IMR-90 (cell line): ENCODE measurements at regions not wholly inside any gene's neighbourhood (a gene's known extent, or its start where the extent isn't known, plus 50 kb on each side); places are given as distances from the start of the nearest gene placed in this dataset.

Experiments
- ATAC-seq: fragments of 200-7000 bp; cut with Tn5 transposase; 2 replicates; pipeline ENCODE4 v1.9.1; 2020; ENCODE audit warnings: low read depth, mild to moderate bottlenecking, moderate library complexity
- BruUV-seq: library from RNA; stranded (reverse); fragments of 400-500 nt; replicated peaks from 2 replicates; lab custom pipeline; 2021; lab: Mats Ljungman, UMichigan
- CTCF ChIA-PET: fragments of 300-600 bp; formaldehyde crosslinking; extraction: SDS; loops from one replicate; lab custom pipeline; 2021; ENCODE audit warnings: antibody characterized with exemption; lab: Yijun Ruan, JAX
- POLR2A ChIA-PET: fragments of 300-600 bp; sonication (Branson Sonifier 250); formaldehyde crosslinking; loops from one replicate; lab custom pipeline; 2022; ENCODE audit warnings: antibody characterized with exemption; ENCODE audit not compliant: unreplicated experiment; lab: Charles Lee
- DNase-seq: peaks from one replicate; pipeline ENCODE4 v3.0.0; 2013
- H2AFZ ChIP-seq: replicated peaks from 2 replicates; pipeline ENCODE3; 2013; ENCODE audit warnings: low read length, mild to moderate bottlenecking; ENCODE audit not compliant: poor library complexity
- H2AK5ac ChIP-seq: 2 replicates; pipeline ENCODE4 v1.6.1; 2013; ENCODE audit warnings: low read depth, low read length, inconsistent platforms
- H2AK9ac ChIP-seq: replicated peaks from 2 replicates; pipeline ENCODE3; 2013; ENCODE audit warnings: mild to moderate bottlenecking, low read depth, low read length, moderate library complexity; ENCODE audit not compliant: poor library complexity
- H2BK120ac ChIP-seq: 2 replicates; pipeline ENCODE4 v1.6.1; 2013; ENCODE audit warnings: low read depth, low read length, inconsistent platforms
- H2BK15ac ChIP-seq: 3 replicates; pipeline ENCODE4 v1.6.1; 2013; ENCODE audit warnings: low read depth, low read length, inconsistent platforms
- H2BK20ac ChIP-seq: 2 replicates; pipeline ENCODE4 v1.6.1; 2013; ENCODE audit warnings: low read depth, mild to moderate bottlenecking, inconsistent platforms, low read length, moderate library complexity
- H2BK5ac ChIP-seq: 2 replicates; pipeline ENCODE4 v1.6.1; 2013; ENCODE audit warnings: mild to moderate bottlenecking, low read depth, low read length, inconsistent platforms; ENCODE audit not compliant: poor library complexity, severe bottlenecking
- H3K14ac ChIP-seq: replicated peaks from 2 replicates; pipeline ENCODE4 v1.6.1; 2013; ENCODE audit warnings: low read depth, low read length, inconsistent platforms
- H3K18ac ChIP-seq: 2 replicates; pipeline ENCODE4 v1.6.1; 2013; ENCODE audit warnings: low read depth, low read length, control low read depth
- H3K23ac ChIP-seq: 2 replicates; pipeline ENCODE4 v1.6.1; 2013; ENCODE audit warnings: low read depth, low read length, inconsistent platforms
- H3K27ac ChIP-seq: 2 replicates; pipeline ENCODE4 v1.5.1; 2013; ENCODE audit warnings: mild to moderate bottlenecking, control low read depth, low read length; ENCODE audit not compliant: insufficient read depth
- H3K27me3 ChIP-seq: 2 replicates; pipeline ENCODE4 v1.6.1; 2013; ENCODE audit warnings: low read length; ENCODE audit not compliant: control insufficient read depth, insufficient read depth
- H3K36me3 ChIP-seq: 2 replicates; pipeline ENCODE4 v1.6.1; 2013; ENCODE audit warnings: low read length, mixed read lengths; ENCODE audit not compliant: control insufficient read depth, insufficient read depth
- H3K4ac ChIP-seq: 2 replicates; pipeline ENCODE4 v1.6.1; 2013; ENCODE audit warnings: low read depth, low read length, inconsistent platforms
- H3K4me1 ChIP-seq: 2 replicates; pipeline ENCODE4 v1.6.1; 2013; ENCODE audit warnings: low read length, mixed read lengths; ENCODE audit not compliant: control insufficient read depth, insufficient read depth
- H3K4me2 ChIP-seq: 2 replicates; pipeline ENCODE4 v1.6.1; 2013; ENCODE audit warnings: low read depth, mild to moderate bottlenecking, control low read depth, low read length, moderate library complexity
- H3K4me3 ChIP-seq: 2 replicates; pipeline ENCODE4 v1.5.1; 2013; ENCODE audit warnings: low read depth, mild to moderate bottlenecking, control low read depth, low read length, moderate library complexity; ENCODE audit not compliant: insufficient read depth
- H3K56ac ChIP-seq: 2 replicates; pipeline ENCODE4 v1.6.1; 2013; ENCODE audit warnings: low read length, inconsistent platforms; ENCODE audit not compliant: insufficient read depth; ENCODE audit errors: extremely low read depth
- H3K79me1 ChIP-seq, 2 experiments: 2 replicates each; pipeline ENCODE4 v1.6.1; 2013; ENCODE audit warnings: low read length in 2 of 2, inconsistent platforms in 1 of 2, low read depth in 1 of 2
- H3K9ac ChIP-seq: 2 replicates; pipeline ENCODE4 v1.6.1; 2013; ENCODE audit warnings: low read depth, low read length, control low read depth
- H3K9me1 ChIP-seq: 2 replicates; pipeline ENCODE4 v1.6.1; 2013; ENCODE audit warnings: low read length, inconsistent platforms; ENCODE audit not compliant: insufficient read depth
- H3K9me3 ChIP-seq: 2 replicates; pipeline ENCODE4 v1.6.1; 2013; ENCODE audit warnings: low read length; ENCODE audit not compliant: control insufficient read depth, insufficient read depth
- H4K20me1 ChIP-seq: 2 replicates; pipeline ENCODE4 v1.6.1; 2013; ENCODE audit warnings: low read length, inconsistent platforms; ENCODE audit not compliant: insufficient read depth
- H4K5ac ChIP-seq: 2 replicates; pipeline ENCODE4 v1.6.1; 2013; ENCODE audit warnings: mild to moderate bottlenecking, low read depth, low read length, control low read depth
- H4K8ac ChIP-seq, 2 experiments: 2 replicates each; pipeline ENCODE4 v1.6.1; 2013; ENCODE audit warnings: low read depth in 2 of 2, low read length in 2 of 2, control low read depth in 1 of 2, inconsistent platforms in 1 of 2
- H4K91ac ChIP-seq: 2 replicates; pipeline ENCODE4 v1.6.1; 2013; ENCODE audit warnings: low read depth, low read length, inconsistent platforms; ENCODE audit not compliant: insufficient read depth
- BHLHE40 ChIP-seq: fragments of 150-350 bp; IDR thresholded peaks from 2 replicates; pipeline ENCODE4 v1.6.1; 2016; ENCODE audit warnings: mild to moderate bottlenecking, low read depth, low read length
- CHD1 ChIP-seq: IDR thresholded peaks from 2 replicates; pipeline ENCODE4 v1.6.1; 2012; ENCODE audit warnings: low read depth, low read length, improper control_type of control experiment
- ELK1 ChIP-seq: fragments of 150-350 bp; IDR thresholded peaks from 2 replicates; pipeline ENCODE4 v1.6.1; 2016; ENCODE audit warnings: low read depth, mild to moderate bottlenecking, low read length, moderate library complexity, borderline replicate concordance
- FOS ChIP-seq: fragments of 150-350 bp; IDR thresholded peaks from 2 replicates; pipeline ENCODE4 v1.6.1; 2016; ENCODE audit warnings: low read depth, low read length
- MAFK ChIP-seq: IDR thresholded peaks from 2 replicates; pipeline ENCODE4 v1.6.1; 2012; ENCODE audit warnings: low read depth, low read length, improper control_type of control experiment
- MXI1 ChIP-seq: IDR thresholded peaks from 2 replicates; pipeline ENCODE4 v1.6.1; 2012; ENCODE audit warnings: low read depth, mild to moderate bottlenecking, low read length, moderate library complexity, borderline replicate concordance
- RCOR1 ChIP-seq: IDR thresholded peaks from 2 replicates; pipeline ENCODE4 v1.6.1; 2012; ENCODE audit warnings: mild to moderate bottlenecking, low read length, improper control_type of control experiment; ENCODE audit not compliant: insufficient replicate concordance
- RFX5 ChIP-seq: IDR thresholded peaks from 2 replicates; pipeline ENCODE4 v1.8.0; 2012; ENCODE audit warnings: low read depth, mild to moderate bottlenecking, low read length, moderate library complexity
- USF2 ChIP-seq: fragments of 150-350 bp; IDR thresholded peaks from 2 replicates; pipeline ENCODE4 v1.6.1; 2017; ENCODE audit warnings: mild to moderate bottlenecking, antibody characterized with exemption, low read length, low read depth
- WGBS, 2 experiments: methylation state at CpG; one replicate each; pipeline versions ENCODE4 v1.1.5 to v1.1.7; 2013; ENCODE audit warnings: missing lambda C conversion rate in 2 of 2; ENCODE audit not compliant: insufficient read length in 1 of 2; ENCODE audit errors: extremely low coverage in 2 of 2; 5-methylcytosine and 5-hydroxymethylcytosine counted together
- dilution Hi-C: fragments of 300-500 bp; cut with HindIII; formaldehyde crosslinking; loops from one replicate; pipeline ENCODE4 v1.14.3; 2018; ENCODE audit warnings: low sequenced_read_pairs; ENCODE audit not compliant: unreplicated experiment
- in situ Hi-C: fragments of 300-500 bp; cut with MboI; formaldehyde crosslinking; loops from 3 replicates; pipeline ENCODE4 v1.14.3; 2019; ENCODE audit warnings: low sequenced_read_pairs, inconsistent platforms, mixed read lengths
- intact Hi-C: fragments of 100-400 bp; cut with micrococcal nuclease; formaldehyde crosslinking; loops from 2 replicates; pipeline ENCODE4 v1.10.0; 2022
- TF ChIP-seq, protein P1 (sequence below): conservative IDR thresholded peaks from 2 replicates; pipeline ENCODE4 v1.5.1; 2012; ENCODE audit warnings: mild to moderate bottlenecking, low read depth, low read length, improper control_type of control experiment

DNA sequence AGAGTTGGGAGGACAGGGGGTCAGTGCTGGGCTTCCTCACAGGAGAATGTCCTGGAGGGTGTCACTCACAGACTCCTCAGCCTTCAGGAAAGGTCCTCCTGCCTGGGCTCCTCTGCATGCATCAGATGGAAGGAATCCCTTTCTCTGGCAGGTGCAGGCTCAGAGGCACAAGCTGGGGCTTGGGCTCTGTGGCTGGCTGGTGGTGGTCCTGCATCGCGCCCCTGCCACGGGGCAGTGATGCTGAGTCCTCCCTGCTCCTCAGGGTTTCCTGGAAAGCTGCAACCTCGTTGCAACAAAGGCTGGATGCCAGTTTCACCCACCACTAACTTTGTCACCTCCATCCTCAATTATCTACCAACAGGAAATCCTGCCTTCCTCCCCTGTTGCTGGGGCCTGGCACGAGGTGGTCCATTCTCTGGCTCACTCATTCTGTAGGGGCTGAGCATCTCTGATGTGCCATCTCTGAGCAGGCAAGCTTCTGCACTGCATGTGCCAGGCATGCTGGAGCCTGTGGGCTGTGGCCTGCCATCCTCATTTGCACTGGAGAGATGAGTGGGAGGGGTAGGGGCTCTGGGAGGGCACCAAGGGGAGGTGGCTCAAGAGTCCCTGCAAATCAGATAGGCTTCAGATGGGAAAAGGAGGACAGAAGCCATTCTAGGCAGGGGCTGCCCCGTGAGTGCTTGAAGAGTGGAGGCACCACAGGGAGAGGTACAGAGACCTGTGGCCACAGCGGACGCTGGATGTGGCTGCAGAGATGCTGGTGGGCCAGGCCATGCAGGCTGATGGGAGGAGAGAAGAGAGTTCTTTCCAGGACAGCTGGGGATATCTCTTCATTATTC, 272.6 kb upstream of the HS6ST1 start (continued):
- TF ChIP-seq USF2 = no peak

DNA sequence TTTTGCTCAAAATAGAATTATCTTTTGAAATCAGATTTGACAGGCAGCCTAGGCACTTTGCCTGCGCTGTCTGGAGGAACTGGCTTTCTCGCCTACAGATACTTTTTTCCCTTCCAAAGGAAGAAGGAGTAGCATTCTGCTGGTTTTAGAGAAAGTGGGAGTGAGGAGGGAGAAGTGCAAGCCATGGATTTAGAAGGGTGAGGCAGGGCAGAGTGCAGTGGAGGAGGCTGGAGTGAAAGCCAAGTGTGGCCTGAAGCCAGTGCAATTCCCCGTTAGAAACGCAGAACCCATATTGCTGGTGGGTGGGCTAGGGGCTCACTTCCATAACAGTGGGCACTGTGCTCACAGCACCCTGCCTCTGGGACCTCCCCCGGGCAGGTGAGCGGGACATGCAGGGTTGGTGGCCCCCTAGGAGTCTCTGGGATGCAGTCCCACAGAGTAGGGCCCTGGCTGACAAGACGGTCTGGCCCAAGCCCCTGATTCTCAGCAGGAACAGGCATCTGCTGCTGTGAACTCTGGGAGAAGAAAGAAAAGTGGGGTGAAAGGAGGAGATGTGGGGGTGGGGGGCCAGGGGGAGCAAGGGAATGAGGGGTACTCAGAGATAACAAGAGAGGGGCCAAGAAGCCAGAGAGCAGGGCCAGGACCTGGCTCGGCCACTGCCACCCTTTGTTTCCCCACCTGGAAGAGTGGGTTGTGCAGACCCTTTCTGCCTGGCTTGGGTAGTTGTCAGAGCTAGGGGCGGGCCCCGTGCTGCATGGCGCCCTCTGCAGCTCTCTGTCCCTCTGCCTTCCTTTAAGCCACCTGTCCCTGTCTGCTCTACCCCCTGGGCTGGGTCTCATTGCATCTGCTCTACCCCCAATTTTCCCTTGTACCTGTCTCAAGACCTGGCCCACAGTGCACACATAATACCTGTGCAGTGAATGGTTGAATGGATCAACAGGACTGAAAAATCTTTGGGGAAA, 273.5 kb upstream of the HS6ST1 start:
- ATAC-seq (no peak), DNase-seq (no peak)
- no peak overlapping the region for H2BK5ac ChIP-seq
- H2BK15ac ChIP-seq = no peak overlapping the region
- H3K4ac ChIP-seq = no peak overlapping the region; the same call in 1 of the 2 replicates
- no peak overlapping the region for H3K56ac ChIP-seq
- POLR2A ChIA-PET = no interaction called here
- H2BK20ac ChIP-seq = no peak overlapping the region
- H3K23ac ChIP-seq = no peak overlapping the region
- 96% methylated on average over 4 of the region's 11 CpGs; no CpG with 5 or more reads in 1 of the 2 experiments for WGBS, 2 experiments
- no peak overlapping the region for H3K4me2 ChIP-seq
- no peaks in the 10 kb centered on the region for H3K9me1 ChIP-seq
- dilution Hi-C loops (no loop called here), intact Hi-C loops (no loop called here), in situ Hi-C loops (no loop called here)
- H3K4me1 ChIP-seq = no peaks in the 10 kb centered on the region
- no peaks in the 10 kb centered on the region for H3K36me3 ChIP-seq
- H4K91ac ChIP-seq = no peak overlapping the region
- no peak overlapping the region for H3K4me3 ChIP-seq
- no TSS peak for BruUV-seq
- no peaks in the 10 kb centered on the region for H3K79me1 ChIP-seq
- no peak overlapping the region for H4K8ac ChIP-seq
- H3K9me3 ChIP-seq = no peaks in the 10 kb centered on the region
- no peak overlapping the region for H3K14ac ChIP-seq
- H2BK120ac ChIP-seq = no peak overlapping the region
- H3K9ac ChIP-seq = no peak overlapping the region
- H3K18ac ChIP-seq = no peak overlapping the region
- peaks cover 2% of the 10 kb centered on the region; the same call in 1 of the 2 replicates for H3K27me3 ChIP-seq
- H2AK5ac ChIP-seq = no peak overlapping the region
- no peak overlapping the region for H2AFZ ChIP-seq
- no peak overlapping the region for H4K5ac ChIP-seq
- CTCF ChIA-PET = no interaction called here
- H4K20me1 ChIP-seq = no peaks in the 10 kb centered on the region
- H3K27ac ChIP-seq = no peak overlapping the region
- no peak overlapping the region for H2AK9ac ChIP-seq
- no peak for TF ChIP-seq RCOR1
- no peak for TF ChIP-seq CHD1
- no peak for TF ChIP-seq MXI1
- no peak for TF ChIP-seq RFX5
- no peak for TF ChIP-seq MAFK
- no peak for TF ChIP-seq BHLHE40
- TF ChIP-seq, protein P1, sequence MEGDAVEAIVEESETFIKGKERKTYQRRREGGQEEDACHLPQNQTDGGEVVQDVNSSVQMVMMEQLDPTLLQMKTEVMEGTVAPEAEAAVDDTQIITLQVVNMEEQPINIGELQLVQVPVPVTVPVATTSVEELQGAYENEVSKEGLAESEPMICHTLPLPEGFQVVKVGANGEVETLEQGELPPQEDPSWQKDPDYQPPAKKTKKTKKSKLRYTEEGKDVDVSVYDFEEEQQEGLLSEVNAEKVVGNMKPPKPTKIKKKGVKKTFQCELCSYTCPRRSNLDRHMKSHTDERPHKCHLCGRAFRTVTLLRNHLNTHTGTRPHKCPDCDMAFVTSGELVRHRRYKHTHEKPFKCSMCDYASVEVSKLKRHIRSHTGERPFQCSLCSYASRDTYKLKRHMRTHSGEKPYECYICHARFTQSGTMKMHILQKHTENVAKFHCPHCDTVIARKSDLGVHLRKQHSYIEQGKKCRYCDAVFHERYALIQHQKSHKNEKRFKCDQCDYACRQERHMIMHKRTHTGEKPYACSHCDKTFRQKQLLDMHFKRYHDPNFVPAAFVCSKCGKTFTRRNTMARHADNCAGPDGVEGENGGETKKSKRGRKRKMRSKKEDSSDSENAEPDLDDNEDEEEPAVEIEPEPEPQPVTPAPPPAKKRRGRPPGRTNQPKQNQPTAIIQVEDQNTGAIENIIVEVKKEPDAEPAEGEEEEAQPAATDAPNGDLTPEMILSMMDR = no peak
- no peak for TF ChIP-seq ELK1
- no peak for TF ChIP-seq FOS
